ENCODE measurements at regions not wholly inside any gene's neighbourhood (a gene's known extent, or its start where the extent isn't known, plus 50 kb on each side); places are given as distances from the start of the nearest gene placed in this dataset.
"Not testable (repeated sequence)": the region's sequence is repeated elsewhere in the genome, so short reads cannot be mapped to it uniquely, and the experiment has no call there.

DNA sequence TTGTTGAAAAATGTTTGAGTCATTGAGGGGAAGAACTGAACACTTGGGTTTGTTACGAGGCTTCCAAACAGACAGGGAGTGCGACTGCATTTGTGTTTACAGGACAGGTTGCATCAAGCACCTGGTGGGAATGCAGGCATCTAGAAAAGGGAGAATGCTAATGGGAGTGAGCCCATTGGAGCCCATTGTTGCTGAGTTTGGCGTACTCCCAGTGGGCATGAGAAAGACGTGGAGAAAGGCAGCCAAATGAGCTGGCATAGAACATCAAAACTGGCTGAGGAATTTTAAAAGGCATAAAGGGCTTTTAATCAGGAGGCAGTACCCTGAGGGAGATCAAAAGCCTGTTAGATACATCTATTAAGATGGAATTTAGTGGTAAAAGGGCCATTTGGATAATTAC is 171.6 kb upstream of the NPSR1 start:
- no peak for DNase-seq (ENCODE audit: low read depth in 3 of 3)

DNA sequence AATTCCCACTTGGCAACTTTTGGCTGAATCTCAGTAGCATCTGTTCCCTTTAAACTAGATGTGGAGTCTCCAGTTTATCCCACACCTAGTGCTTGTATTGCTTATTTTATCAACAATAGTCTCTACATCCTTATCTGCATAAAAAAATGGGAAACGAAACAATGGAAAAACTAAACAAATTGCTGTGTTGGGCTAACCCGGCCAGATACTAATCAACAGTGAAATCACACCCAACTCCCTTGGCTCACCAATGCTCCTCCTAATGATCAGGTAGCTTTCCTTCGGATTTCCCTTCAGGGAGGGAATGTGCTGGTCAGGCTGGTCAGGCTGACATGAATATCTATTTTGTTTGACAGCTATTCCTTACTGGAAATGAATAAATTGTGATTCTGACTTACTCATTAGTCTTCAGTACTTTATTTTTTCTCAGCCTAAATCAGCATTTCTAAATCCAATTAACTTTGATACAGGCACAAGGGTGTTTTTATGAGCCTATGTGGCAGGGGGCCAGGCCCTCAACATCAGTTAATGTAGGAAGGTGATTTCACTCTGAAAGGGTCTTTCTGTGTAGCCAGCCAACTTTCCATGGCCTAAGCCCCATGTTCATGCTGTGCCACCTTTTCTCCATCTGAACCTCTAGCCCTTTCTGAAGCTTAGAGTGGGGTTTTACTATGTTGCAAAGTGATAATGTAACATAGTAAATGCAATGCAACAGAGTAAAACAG is 170.5 kb upstream of the NPSR1 start:
- DNase-seq (ENCODE audit: low read depth in 3 of 3): no peak

DNA sequence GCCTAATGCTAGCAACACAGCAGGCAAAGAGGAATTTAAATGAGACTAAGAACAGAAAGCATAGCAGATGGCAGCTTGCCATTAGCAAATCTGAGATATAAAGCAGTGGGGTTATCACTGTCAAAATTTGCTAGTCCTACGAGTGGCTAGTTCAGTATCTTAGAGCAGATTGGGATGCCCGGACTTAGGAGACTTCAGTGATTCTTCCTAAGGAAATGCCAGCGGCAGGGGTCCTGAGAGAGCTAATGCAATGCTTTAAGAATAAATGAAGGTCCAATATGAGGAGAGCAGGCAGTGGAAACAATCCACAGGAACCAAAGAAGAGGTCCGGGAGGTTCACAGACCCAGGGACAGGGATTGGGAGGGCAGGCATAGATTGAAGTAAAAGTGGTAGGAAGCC is 169.3 kb upstream of the NPSR1 start:
- DNase-seq (ENCODE audit: low read depth in 3 of 3): no peak

DNA sequence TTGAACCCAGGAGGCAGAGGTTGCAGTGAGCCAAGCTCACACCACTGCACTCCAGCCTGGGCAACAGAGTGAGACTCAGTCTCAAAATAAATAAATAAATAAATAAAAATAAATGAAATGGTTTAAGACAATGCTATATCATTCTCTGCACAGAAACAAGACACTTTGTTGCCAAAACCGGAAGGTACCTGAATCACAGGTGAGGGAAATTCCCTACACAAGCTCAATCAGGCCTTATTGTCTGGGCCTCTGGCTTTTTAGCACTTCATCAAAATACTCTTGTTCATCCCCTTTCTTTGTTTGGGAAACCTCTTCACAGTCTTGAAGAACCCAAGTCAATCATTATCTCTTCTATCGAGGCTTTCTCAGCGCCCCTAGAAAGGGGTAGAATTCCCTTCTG is 166.1 kb upstream of the NPSR1 start:
- no peak for DNase-seq (ENCODE audit: low read depth in 3 of 3)

DNA sequence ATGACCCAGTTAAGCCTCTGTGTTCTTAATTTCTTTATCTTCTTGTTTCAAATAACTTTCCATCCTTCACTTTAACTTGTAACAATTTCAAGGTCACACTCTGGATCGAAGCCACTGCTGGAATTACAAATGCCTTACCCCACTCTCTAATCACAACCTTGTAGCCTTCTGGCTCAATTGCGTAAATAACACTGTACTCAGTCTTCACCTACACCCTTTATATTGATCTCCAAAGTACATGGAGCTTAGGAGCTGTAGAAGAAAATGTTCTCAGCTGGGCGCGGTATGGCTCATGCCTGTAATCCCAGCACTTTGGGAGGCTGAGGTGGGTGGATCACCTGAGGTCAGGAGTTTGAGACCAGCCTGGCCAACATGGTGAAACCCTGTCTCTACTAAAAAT is 164.3 kb upstream of the NPSR1 start:
- DNase-seq (ENCODE audit: low read depth in 3 of 3): no peak

DNA sequence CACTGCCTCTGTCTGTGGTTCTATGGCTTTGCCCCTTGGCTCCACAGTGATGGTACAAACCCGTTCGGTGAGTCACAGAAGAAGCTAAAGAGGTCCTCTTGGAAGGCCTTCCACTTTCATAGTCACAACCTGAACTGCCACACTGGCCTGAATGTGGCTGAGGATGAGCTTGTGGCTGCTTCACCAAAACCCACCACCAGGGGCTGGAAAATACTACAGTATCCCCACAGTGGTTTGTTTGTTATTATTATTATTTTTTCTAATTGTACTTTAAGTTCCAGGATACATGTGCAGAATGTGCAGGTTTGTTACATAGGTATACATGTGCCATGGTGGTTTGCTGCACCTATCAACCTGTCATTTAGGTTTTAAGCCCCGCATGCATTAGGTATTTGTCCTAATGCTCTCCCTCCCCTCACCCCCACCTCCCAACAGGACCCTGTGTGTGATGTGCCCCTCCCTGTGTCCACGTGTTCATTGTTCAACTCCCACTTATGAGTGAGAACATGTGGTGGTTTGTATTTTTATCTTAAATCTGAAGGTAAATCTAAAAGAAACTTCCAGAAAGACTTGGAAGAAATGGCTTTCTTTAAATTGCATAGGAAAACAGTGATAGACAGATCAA is 160.8 kb upstream of the NPSR1 start:
- DNase-seq (ENCODE audit: low read depth in 3 of 3): no peak

DNA sequence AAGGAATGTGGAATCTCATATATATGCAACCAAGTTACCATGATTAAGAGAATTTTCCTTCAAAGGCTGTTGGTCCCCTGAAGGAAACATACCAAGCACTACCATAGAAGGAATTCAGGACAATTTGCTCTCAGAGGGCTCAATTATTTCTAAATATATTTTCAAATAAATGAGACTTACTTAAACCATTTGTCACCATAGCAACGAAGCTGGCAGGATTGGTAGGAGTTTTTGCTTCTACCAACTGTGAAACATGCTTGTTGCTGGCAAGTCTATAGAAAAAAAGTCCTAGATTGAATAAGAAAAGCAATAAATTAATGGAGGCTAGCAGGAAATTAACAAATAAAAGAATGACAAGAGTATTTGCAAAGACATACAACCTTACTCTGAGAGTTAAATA is 156.9 kb upstream of the NPSR1 start:
- no peak for DNase-seq (ENCODE audit: low read depth in 3 of 3)

DNA sequence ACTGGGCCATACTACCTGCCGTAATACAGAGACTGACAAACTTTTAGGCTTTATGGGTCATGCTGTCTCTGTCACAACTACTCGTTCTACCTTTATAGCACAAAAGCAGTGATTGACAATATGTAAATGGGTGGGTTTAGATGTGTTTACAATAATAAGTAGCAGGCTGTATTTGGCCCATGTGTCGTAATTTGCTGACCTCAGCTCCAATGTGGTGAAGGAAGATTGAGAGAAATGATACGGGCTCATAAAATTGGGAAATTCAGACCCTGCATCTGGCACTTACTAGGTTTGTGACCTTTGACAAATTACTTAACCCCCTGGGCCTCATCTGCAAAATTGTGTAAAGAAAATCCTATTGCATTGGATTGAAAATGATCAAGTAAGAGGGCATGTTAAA is 150.8 kb upstream of the NPSR1 start:
- DNase-seq (ENCODE audit: low read depth in 3 of 3): no peak

DNA sequence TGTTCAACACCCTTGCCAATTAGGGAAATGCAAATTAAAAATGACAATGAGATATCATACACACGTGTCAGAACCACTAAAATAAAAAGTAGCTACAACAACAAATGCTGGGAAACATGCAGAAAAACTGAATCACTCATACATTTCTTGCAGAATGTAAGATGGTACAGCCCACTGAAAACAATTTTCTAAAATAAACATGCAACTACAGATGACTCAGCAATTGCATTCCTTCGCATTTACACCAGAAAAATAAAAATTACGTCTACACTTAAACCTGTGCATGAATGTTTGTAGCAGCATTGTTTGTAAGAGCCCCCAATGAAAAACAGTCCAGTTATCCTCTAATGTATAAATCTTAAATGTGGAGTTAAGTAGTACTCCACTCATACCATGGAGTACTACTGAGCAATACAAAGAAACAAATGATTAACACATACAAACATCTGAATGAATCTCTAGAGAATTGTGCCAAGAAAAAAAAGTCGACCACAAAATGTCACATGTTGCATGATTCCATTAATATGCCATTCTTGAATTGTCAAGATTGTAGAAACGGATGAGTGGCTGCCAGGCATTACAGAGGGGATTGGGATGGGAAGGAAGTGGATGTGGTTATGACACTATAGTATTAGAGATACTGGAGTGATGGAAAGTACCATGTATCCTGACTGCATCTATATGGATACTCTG is 134.6 kb upstream of the NPSR1 start:
- DNase-seq (ENCODE audit: low read depth in 3 of 3): no peak

DNA sequence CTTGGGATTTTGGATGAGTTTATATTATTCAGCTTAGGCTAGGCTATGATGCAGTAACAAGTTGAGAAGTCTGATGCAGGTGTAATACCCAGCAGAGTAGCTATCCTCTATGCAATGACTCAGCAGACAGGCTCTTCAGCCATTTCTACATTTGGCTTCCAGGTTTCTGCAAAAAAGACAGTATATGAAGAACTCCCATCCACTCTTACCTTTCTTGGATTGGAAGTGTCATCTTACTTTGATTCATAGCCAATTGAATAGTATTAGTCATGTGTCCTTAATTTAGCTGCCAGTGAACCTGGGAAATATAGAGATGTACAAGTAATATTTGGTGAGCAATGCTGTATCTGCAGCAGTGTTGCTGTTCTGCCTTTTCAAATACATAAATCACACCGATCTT is 127.8 kb upstream of the NPSR1 start:
- no peak for DNase-seq (ENCODE audit: low read depth in 3 of 3)

DNA sequence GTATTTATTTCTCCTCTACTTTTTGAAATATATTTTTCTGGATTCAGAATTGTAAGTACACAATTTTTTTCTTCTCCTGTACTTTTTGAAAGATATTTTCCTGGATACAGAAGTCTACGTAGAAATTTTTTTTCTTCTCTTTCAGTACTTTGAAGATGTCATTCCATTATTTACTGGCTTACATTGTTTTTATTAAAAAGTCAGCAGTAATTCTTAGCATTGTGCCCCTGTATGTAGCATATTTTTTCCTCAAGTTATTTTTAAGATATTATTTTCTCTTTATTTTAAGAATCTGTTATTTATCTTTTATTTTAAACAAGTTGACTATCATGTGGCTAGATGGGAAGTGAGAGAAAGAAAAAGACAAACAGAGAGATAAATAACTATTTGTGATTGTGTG is 119.0 kb upstream of the NPSR1 start:
- DNase-seq (ENCODE audit: low read depth in 3 of 3): no peak

DNA sequence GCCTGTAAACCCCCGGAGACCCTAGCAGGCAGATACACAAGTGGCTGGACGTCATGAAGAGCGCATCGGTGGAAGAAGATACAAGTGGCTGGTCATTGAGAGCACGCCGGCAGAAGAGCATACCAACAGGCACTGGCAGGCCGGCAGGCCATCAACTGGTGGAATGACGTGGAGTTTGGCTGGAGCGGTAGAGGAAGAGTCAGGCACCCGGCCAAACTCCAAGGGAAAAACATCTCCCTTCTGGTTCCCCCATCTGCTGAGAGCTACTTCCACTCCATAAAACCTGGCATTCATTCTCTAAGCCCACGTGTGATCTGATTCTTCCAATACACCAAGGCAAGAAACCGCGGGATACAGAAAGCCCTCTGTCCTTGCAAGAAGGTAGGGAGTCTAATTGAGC is 113.4 kb upstream of the NPSR1 start:
- DNase-seq (ENCODE audit: low read depth in 3 of 3): no peak

DNA sequence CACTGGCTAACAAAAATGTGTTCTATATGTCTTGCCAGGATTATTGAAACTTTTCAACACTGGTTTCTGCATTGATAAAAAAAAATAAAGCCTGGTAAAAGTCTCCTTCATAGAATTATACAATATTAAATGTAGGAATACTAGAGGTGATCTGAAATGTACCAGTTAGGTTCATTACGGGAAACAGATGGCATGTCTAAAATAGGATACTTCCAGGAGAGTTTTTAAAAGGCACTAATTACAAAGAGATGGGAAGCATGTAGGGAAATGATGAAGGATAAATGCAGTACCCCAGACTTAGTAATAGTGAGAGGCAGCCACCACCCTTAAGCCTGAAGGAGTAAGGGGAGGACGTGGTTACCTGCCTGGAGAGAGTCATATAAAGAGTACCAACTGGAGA is 107.0 kb upstream of the NPSR1 start:
- DNase-seq (ENCODE audit: low read depth in 3 of 3): no peak

DNA sequence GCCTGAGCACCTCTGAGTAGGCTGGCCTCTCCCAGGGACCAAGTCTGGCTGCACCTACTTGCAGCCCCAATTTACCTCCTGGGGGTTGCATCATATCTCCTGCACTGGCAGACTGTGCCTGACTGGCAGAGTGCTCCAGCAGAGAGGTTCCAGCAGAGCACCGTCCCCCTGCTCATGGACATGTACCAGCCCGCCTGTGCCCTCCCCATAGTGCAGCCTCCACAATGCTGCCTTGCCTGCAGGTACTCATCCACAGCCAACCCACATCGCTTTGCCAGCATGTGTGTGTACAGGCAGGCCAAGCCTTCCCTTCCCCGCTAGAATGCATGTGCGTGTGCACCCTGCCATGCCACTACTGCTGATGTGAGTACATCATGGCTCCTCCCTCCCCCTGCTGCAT is 105.5 kb upstream of the NPSR1 start:
- no peak for DNase-seq (ENCODE audit: low read depth in 3 of 3)

DNA sequence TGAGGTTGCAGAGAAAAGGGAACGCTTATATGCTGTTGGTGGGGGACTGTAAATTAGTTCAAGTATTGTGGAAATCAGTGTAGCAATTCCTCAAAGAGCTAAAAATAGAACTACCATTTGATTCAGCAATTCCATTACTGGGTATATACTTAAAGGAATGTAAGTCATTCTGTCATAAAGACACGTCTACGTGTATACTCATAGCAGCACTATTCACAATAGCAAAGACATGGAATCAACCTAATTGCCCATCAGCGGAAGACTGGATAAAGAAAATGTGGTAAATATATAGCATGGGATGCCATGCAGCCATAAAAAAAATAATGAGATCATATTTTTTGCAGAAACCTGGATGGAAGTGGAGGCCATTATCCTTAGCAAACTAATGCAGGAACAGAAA is 100.0 kb upstream of the NPSR1 start:
- no peak for DNase-seq (ENCODE audit: low read depth in 3 of 3)

DNA sequence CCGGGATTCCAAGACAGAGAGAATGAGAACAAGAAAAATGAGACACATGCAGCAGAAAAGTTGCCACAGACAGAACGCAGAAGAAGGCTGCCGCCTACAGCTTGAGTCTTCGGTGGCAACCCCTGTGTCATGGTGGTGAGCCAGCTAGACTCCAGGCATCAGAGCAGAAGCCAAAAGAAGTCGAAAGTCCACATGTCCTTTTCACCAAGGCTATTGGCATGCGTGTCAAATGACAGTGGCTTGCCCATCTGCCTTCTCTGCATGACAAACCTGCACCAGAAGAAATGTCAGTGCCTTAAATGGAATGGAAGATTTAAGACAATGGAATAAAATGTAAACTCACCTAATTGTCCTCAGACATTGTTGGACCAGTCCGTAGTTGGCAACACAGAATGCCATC is 93.9 kb upstream of the NPSR1 start:
- no peak for DNase-seq (ENCODE audit: low read depth in 3 of 3)

DNA sequence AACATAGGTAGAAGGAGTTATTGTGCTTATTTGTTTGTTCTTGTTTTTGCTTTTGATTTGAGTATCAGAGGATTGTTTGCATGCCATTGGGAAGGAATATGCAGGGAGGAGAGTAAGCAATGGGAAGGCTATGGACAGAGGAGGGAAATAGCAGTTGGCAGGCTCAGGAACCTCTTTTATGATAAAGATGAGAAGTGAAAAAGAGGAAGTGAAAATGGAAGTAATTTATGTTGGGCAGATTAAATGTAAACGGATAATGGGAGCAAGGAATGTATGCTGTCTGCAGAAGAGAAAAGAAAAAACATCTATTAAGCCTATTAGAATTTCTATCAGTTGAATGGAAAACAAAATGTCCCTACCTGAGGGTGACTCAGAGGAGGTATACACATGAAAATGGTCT is 90.1 kb upstream of the NPSR1 start:
- DNase-seq (ENCODE audit: low read depth in 3 of 3): no peak

DNA sequence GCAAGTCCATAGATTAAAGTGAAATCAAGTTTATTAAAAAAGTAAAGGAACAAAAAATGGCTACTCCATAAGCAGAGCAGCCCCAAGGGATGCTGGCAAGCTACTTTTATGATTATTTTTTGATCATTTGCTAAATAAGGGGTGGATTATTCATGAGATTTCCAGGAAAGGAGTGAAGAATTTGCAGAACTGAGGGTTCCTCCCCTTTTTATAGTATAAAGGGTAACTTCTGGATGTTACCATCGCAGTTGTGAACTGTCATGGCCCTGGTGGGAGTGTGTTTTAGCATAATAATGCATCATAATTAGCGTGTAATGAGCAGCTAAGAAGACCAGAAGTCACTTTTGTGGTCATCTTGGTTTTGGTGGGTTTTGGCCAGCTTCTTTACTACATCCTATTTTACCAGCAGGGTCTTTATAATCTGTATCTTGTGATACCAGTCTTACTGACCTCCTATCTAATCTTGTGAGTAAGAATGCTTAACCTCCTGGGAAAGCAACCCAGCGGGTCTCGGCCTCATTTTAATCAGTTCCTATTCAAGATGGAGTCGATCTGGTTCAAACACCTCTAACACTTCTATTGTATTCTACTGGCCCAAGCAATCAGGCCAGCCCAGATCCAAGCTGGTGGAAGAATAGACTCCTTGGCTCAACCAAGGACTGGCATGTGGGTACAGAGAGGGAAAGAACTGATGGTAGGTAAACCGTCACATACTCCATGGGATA is 87.9 kb upstream of the NPSR1 start:
- no peak for DNase-seq (ENCODE audit: low read depth in 3 of 3)

DNA sequence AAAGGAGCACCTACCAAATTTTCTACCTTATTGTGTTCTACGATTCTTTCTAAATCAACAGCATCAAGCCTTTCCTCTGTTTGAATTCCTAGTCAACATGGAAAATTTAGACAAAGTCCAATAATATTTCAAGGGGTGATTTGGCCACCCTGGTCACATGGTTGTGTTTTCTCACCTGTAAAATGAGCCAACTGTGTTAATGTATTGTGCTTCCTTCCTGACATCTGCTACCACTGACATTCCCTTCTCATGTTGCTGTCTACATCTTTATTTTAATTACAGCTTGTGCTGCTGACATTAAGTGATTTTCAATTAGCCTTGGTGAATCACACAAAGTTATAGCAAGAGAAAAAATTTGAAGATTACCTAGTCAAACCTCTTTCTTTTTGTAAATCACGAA is 83.0 kb upstream of the NPSR1 start:
- no peak for DNase-seq (ENCODE audit: low read depth in 3 of 3)

DNA sequence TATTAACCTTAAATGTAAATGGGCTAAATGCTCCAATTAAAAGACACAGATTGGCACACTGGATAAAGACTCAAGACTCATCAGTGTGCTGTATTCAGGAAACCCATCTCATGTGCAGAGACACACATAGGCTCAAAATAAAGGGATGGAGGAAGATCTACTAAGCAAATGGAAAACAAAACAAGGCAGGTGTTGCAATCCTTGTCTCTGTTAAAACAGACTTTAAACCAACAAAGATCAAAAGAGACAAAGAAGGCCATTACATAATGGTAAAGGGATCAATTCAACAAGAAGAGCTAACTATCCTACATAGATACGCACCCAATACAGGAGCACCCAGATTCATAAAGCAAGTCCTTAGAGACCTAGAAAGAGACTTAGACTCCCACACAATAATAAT is 80.1 kb upstream of the NPSR1 start:
- not testable (repeated sequence) for DNase-seq (ENCODE audit: low read depth in 3 of 3)

DNA sequence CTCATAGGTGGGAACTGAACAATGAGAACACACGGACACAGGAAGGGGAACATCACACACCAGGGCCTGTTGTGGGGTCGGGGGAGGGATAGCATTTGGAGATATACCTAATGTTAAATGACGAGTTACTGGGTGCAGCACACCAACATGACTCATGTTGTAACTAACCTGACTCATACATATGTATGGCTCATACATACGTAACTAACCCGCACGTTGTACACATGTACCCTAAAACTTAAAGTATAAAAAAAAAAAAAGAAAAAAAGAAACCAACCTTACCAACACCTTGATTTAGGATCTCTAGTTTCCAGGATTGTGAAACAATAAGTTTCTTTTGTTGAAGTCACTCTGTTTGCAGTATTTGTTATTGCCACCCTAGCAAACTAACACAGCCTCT is 76.3 kb upstream of the NPSR1 start:
- DNase-seq (ENCODE audit: low read depth in 3 of 3): not testable (repeated sequence)

DNA sequence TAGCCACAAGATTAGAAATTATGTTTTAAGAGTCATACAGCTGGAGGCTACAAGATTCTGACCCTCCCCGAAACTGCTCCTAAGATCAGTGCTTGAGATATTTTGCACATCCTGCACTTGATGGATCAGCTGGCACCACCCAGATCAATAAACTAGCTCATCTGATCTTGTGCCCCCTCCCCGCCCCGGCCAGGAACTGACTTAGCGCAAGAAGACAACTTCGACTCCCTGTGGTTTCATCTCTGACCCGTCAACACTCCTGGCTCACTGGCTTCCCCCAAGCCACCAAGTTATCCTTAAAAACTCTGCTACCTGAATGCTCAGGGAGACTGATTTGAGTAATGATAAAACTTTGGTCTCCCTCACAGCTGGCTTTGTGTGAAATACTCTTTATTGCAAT is 73.5 kb upstream of the NPSR1 start:
- no peak for DNase-seq (ENCODE audit: low read depth in 3 of 3)

DNA sequence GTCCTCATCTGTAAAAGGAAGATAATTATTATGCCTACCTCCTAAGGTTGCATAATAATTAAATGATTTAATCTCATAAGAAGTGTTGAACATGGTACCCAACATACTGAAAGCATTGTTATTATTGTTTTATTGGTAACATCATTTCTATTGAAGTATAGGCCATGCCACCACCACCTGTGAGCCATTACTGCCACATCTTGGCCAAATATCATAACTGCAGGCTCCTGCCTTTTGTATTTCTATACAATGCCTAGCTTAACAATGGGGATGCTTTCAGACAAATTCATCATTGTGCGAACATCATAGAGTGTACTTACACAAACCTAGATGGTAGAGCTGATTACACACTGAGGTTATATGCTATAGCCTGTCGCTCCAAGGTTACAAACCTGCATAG is 61.1 kb upstream of the NPSR1 start:
- DNase-seq (ENCODE audit: low read depth in 3 of 3): no peak
